GM23338 (cell line): ENCODE measurements at regions not wholly inside any gene's neighbourhood (a gene's known extent, or its start where the extent isn't known, plus 50 kb on each side); places are given as distances from the start of the nearest gene placed in this dataset.

Experiments
- ATAC-seq: fragments of 200-7000 bp; cut with Tn5 transposase; 3 replicates; pipeline ENCODE4 v1.9.1; 2020
- DNase-seq: peaks from one replicate; pipeline ENCODE4 v3.0.0-alpha.2; 2015; ENCODE audit warnings: low spot score
- H2AFZ ChIP-seq: fragments of 200-600 bp; sonication (generic); 2 replicates; pipeline ENCODE4 v1.8.0; 2016; ENCODE audit warnings: antibody characterized with exemption, mild to moderate bottlenecking, moderate library complexity
- H3F3A ChIP-seq: fragments of 200-600 bp; sonication (generic); replicated peaks from 2 replicates; pipeline ENCODE4 v1.8.0; 2017; ENCODE audit warnings: antibody characterized with exemption, mixed run types, low read depth
- H3K27ac ChIP-seq: fragments of 200-600 bp; sonication (generic); 2 replicates; pipeline ENCODE4 v1.6.1; 2016; ENCODE audit warnings: low read depth
- H3K27me3 ChIP-seq: fragments of 200-600 bp; sonication (generic); 2 replicates; pipeline ENCODE4 v1.8.0; 2016; ENCODE audit warnings: mild to moderate bottlenecking, mixed run types, moderate library complexity; ENCODE audit not compliant: insufficient read depth
- H3K36me3 ChIP-seq: fragments of 200-600 bp; sonication (generic); 2 replicates; pipeline ENCODE4 v1.8.0; 2016; ENCODE audit warnings: mild to moderate bottlenecking; ENCODE audit not compliant: insufficient read depth
- H3K4me1 ChIP-seq: fragments of 200-600 bp; sonication (generic); 2 replicates; pipeline ENCODE4 v1.8.0; 2016; ENCODE audit warnings: mild to moderate bottlenecking, moderate library complexity; ENCODE audit not compliant: insufficient read depth
- H3K4me2 ChIP-seq: fragments of 200-600 bp; sonication (generic); 2 replicates; pipeline ENCODE4 v1.7.1; 2017; ENCODE audit warnings: mixed run types
- H3K4me3 ChIP-seq: fragments of 200-600 bp; sonication (generic); 2 replicates; pipeline ENCODE4 v1.6.1; 2016; ENCODE audit warnings: mixed run types
- H3K79me2 ChIP-seq: fragments of 200-600 bp; sonication (generic); replicated peaks from 2 replicates; pipeline ENCODE4 v1.8.0; 2017; ENCODE audit warnings: mild to moderate bottlenecking; ENCODE audit not compliant: insufficient read depth
- H3K9me2 ChIP-seq: fragments of 200-600 bp; sonication (generic); 2 replicates; pipeline ENCODE4 v1.8.0; 2017; ENCODE audit not compliant: insufficient read depth
- H4K20me1 ChIP-seq: fragments of 200-600 bp; sonication (generic); replicated peaks from 2 replicates; pipeline ENCODE4 v1.8.0; 2017; ENCODE audit warnings: mild to moderate bottlenecking; ENCODE audit not compliant: insufficient read depth
- H3K27ac Mint-ChIP-seq: 2 replicates; pipeline ENCODE4 v1.8.0; 2020; ENCODE audit warnings: inconsistent platforms, mild to moderate bottlenecking, moderate library complexity, mixed read lengths
- H3K27me3 Mint-ChIP-seq: 3 replicates; pipeline ENCODE4 v1.8.0; 2022; ENCODE audit warnings: low read depth, mild to moderate bottlenecking, moderate library complexity, mixed read lengths, inconsistent platforms; ENCODE audit not compliant: insufficient read depth, poor library complexity
- H3K36me3 Mint-ChIP-seq: 3 replicates; pipeline ENCODE4 v1.8.0; 2021; ENCODE audit warnings: low read depth, mild to moderate bottlenecking, inconsistent platforms, moderate library complexity, mixed read lengths
- H3K4me1 Mint-ChIP-seq: 3 replicates; pipeline ENCODE4 v1.8.0; 2020; ENCODE audit warnings: mild to moderate bottlenecking, inconsistent platforms, mixed read lengths
- H3K4me3 Mint-ChIP-seq: 3 replicates; pipeline ENCODE4 v1.8.0; 2021; ENCODE audit warnings: moderate library complexity, mild to moderate bottlenecking, inconsistent platforms, mixed read lengths
- H3K9me3 Mint-ChIP-seq: 3 replicates; pipeline ENCODE4 v1.8.0; 2020; ENCODE audit warnings: moderate library complexity, mild to moderate bottlenecking, inconsistent platforms, mixed read lengths
- CREB1 ChIP-seq: fragments of 250-450 bp; sonication (Bioruptor Pico); IDR thresholded peaks from 2 replicates; pipeline ENCODE4 v1.5.0; 2020; ENCODE audit warnings: low read depth, mild to moderate bottlenecking, moderate library complexity
- CTCF ChIP-seq, 2 experiments: fragments of 200-600 bp in 1 of 2; sonication (generic) in 1 of 2; conservative IDR thresholded peaks; 2 replicates each; pipeline versions ENCODE4 v1.5.1 to v1.6.1; 2016 to 2017; ENCODE audit warnings: antibody characterized with exemption in 2 of 2, low read depth in 2 of 2, mild to moderate bottlenecking in 2 of 2, moderate library complexity in 1 of 2
- ETS1 ChIP-seq: IDR thresholded peaks from 2 replicates; pipeline ENCODE4 v1.6.1; 2016; ENCODE audit warnings: antibody characterized with exemption
- EZH2 ChIP-seq: fragments of 200-600 bp; sonication (generic); IDR thresholded peaks from one replicate; pipeline ENCODE4 v1.8.0; 2017; ENCODE audit warnings: antibody characterized with exemption, mild to moderate bottlenecking, low read depth; ENCODE audit not compliant: unreplicated experiment
- EZH2phosphoT487 ChIP-seq: fragments of 200-600 bp; sonication (generic); IDR thresholded peaks from one replicate; pipeline ENCODE4 v1.8.1; 2018; ENCODE audit warnings: antibody characterized with exemption; ENCODE audit not compliant: unreplicated experiment
- JUNB ChIP-seq: IDR thresholded peaks from one replicate; pipeline ENCODE4 v1.6.1; 2016; ENCODE audit warnings: antibody characterized with exemption; ENCODE audit not compliant: unreplicated experiment
- NANOG ChIP-seq: IDR thresholded peaks from 2 replicates; pipeline ENCODE4 v1.6.1; 2016; ENCODE audit warnings: antibody characterized with exemption, borderline replicate concordance
- POLR2AphosphoS5 ChIP-seq: IDR thresholded peaks from 2 replicates; pipeline ENCODE4 v1.6.1; 2016; ENCODE audit warnings: antibody characterized with exemption, low read depth
- REST ChIP-seq: IDR thresholded peaks from one replicate; pipeline ENCODE4 v1.6.1; 2018; ENCODE audit warnings: antibody characterized with exemption; ENCODE audit not compliant: unreplicated experiment
- STAT1 ChIP-seq: IDR thresholded peaks from one replicate; pipeline ENCODE4 v1.6.1; 2016; ENCODE audit warnings: antibody characterized with exemption; ENCODE audit not compliant: unreplicated experiment
- ZNF114 ChIP-seq: fragments of 250-450 bp; sonication (Bioruptor Pico); IDR thresholded peaks from 2 replicates; pipeline ENCODE4 v1.5.0; 2020; ENCODE audit warnings: mild to moderate bottlenecking, moderate library complexity
- ZNF331 ChIP-seq: fragments of 250-450 bp; sonication (Bioruptor Pico); IDR thresholded peaks from 2 replicates; pipeline ENCODE4 v1.5.0; 2020; ENCODE audit warnings: low read depth, mild to moderate bottlenecking, moderate library complexity
- ZNF462 ChIP-seq: fragments of 250-450 bp; sonication (Bioruptor Pico); IDR thresholded peaks from 2 replicates; pipeline ENCODE4 v1.5.0; 2020; ENCODE audit warnings: mild to moderate bottlenecking, moderate library complexity

GRCh38 chr5:39700523-39700922, 275.7 kb upstream of the DAB2 start:
- H3K9me2 ChIP-seq: no peaks in the 10 kb centered on the region
- ATAC-seq (no peak), DNase-seq (no peak)
- H4K20me1 ChIP-seq: no peaks in the 10 kb centered on the region
- Mint-ChIP-seq H3K27me3 (no peaks in the 10 kb centered on the region), H3K9me3 (no peaks in the 10 kb centered on the region), H3K4me1 (no peaks in the 10 kb centered on the region), H3K36me3 (no peaks in the 10 kb centered on the region), H3K27ac (no peak overlapping the region), H3K4me3 (no peak overlapping the region)
- H3K36me3 ChIP-seq: no peaks in the 10 kb centered on the region
- no peak for TF ChIP-seq ZNF462 (CRISPR knock-in tag)
- TF ChIP-seq POLR2AphosphoS5: no peak
- no peak for TF ChIP-seq ETS1
- TF ChIP-seq STAT1: no peak
- TF ChIP-seq ZNF114 (CRISPR knock-in tag): no peak
- TF ChIP-seq NANOG: no peak
- TF ChIP-seq EZH2: no peak
- no peak for TF ChIP-seq JUNB
- no peak for TF ChIP-seq EZH2phosphoT487
- TF ChIP-seq CTCF (conservative IDR thresholded peaks at IDR 0.05; ENCODE audit: low read depth in 2 of 2): no peak
- TF ChIP-seq REST: no peak
- TF ChIP-seq ZNF331 (CRISPR knock-in tag): no peak
- TF ChIP-seq CREB1 (CRISPR knock-in tag): no peak
- H3K4me3 ChIP-seq: no peak overlapping the region
- H3F3A ChIP-seq: no peaks in the 10 kb centered on the region
- H3K79me2 ChIP-seq: no peaks in the 10 kb centered on the region
- no peaks in the 10 kb centered on the region for H3K27me3 ChIP-seq
- no peak overlapping the region for H3K4me2 ChIP-seq
- no peak overlapping the region for H3K27ac ChIP-seq
- H3K4me1 ChIP-seq: no peaks in the 10 kb centered on the region
- no peak overlapping the region for H2AFZ ChIP-seq
